Stimulated activated CD4-positive, alpha-beta T cell treated with anti-CD3 and anti-CD28 coated beads, TNF-alpha, amount 100 ng/mL, for 24 hours (primary cell): ENCODE measurements at regions not wholly inside any gene's neighbourhood (a gene's known extent, or its start where the extent isn't known, plus 50 kb on each side); places are given as distances from the start of the nearest gene placed in this dataset.
"Not testable (repeated sequence)": the region's sequence is repeated elsewhere in the genome, so short reads cannot be mapped to it uniquely, and the experiment has no call there.

Source experiments
- DNase-seq, 3 experiments: peaks; one replicate each; pipeline ENCODE4 v3.0.0-alpha.2; 2020; ENCODE audit warnings: low read depth in 3 of 3

GRCh38 chr6:115873901-115874300, 186.8 kb downstream of the FRK start:
- DNase-seq = no peak

DNA sequence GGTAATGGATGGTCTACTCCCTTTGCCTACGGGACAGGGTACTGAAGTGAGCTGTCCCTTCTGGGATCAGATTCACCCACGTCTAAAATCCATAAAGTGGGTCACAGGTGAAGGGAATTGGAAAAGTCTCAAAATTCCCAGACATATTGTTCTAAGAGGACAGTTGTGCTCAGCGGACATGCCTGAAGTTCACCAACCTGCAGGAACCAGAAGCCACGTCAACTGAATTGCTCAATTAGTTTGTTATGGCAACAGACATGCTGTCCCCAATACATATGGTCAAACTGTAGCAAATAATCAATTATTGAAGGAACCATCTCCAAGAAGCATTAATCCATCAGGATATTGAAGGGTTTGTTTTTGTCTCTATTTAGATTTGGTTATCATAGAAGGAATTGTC, 190.2 kb downstream of the FRK start:
- no peak for DNase-seq

GRCh38 chr6:115865914-115866313, 194.8 kb downstream of the FRK start:
- DNase-seq = no peak

GRCh38 chr6:115863211-115863610, 197.5 kb downstream of the FRK start:
- no peak for DNase-seq

- DNase-seq = not testable (repeated sequence)
Measured at GRCh38 chr6:115861658-115862057, 199.0 kb downstream of the FRK start.

GRCh38 chr6:115859577-115859976, 201.1 kb downstream of the FRK start:
- DNase-seq = not testable (repeated sequence)

DNA sequence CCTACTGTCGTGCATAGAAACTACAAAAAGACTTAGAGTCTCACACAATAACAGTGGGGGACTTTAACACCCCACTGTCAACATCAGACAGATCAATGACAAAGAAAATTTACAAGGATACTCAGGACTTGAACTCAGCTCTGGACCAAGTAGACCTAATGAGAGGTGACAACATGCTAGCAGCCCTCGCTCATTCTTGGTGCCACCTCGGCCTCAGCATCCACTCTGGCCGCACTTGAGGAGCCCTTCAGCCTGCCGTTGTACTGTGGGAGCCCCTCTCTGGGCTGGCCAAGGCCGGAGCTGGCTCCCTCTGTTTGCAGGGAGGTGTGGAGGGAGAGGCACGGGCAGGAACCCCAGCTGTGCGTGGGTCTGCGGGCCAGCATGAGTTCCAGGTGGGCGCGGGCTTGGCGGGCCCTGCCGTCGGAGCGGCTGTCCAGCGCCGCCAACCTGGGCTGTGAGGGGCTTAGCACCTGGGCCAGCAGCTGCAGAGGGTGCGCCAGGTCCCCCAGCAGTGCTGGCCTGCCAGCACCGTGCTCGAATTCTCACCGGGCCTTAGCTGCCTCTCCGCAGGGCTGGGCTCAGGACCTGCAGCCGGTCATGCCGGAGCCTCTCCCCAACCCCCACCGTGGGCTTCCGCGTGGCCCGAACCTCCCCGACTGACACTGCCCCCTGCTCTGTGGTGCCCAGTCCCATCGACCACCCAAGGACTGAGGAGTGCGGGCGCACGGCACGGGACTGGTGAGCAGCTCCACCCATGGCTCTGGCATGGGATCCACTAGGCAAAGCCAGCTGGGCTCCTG, 205.6 kb downstream of the FRK start:
- no peak for DNase-seq

DNA sequence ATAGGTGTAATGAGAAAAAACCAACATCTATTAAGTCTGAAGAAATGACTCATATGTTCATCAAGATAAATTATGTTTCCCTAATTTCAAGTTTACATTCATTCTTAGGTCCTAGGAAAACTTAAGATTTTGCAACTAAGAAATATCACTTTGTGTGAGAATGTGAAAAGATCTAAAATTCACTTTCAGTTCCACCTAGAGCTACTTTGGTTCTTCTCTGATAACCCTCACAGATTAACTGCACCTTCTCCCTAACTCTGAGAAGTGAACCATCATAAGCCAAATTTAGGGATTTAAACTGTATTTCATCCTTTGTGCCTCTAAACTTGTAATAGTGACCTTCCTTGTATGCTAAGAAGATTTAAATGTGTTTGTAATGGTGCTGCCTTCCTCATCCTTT, 213.0 kb downstream of the FRK start:
- no peak for DNase-seq

- no peak for DNase-seq
Measured at GRCh38 chr6:115843945-115844344, 216.7 kb downstream of the FRK start.

GRCh38 chr6:115842338-115842737, 218.4 kb downstream of the FRK start:
- DNase-seq = no peak

GRCh38 chr6:115839583-115840181, 221.0 kb downstream of the FRK start:
- no peak for DNase-seq

DNA sequence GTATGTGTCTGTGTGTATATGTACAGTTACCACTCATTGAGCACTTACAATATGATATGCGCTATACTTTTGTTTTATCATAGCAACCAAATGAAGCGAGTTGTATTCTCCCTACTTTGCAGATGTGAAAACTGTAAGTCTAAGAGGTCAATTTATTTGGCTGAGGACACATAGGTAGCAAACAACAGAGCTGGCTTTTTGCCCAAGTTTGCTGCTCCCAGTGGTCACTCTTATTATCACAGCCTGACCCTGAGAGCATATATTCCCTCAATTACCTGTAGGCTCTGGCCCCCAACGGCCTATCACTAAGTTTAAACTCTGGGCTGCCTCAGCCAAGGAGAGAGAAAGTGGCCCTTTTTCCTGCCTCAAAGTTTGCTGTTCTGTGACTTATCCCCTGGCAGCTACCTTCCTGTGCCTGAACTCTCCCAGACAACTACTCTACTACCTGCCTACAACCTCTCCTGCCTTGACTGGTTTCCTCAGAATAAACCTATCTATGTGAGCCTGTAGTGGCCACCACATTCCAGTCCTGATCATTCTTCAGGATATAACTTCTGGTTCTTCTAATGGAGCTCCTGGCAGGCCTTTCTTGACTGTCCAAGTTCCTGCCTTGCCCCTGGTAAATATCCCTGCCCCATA, 221.8 kb downstream of the FRK start:
- no peak for DNase-seq

DNA sequence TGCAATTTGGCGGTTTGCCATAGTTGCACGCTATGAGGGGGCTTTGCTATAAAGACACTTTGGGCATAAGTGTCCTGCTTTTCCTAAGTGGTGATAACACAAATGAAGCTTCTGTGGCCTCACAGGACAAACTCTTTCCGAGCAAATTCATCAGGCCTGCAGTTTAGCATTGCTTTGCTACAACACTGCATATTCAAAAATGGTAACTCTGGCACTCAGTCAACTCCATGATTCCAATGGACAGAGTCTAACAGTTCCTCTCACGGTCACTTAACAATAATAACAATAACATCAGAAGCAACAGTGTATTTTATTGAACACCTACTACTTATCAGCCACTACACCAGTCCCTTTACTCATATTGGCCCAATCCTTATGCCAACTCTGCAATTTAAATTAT, 222.5 kb downstream of the FRK start:
- no peak for DNase-seq

GRCh38 chr6:115836374-115836773, 224.3 kb downstream of the FRK start:
- DNase-seq = not testable (repeated sequence)

DNA sequence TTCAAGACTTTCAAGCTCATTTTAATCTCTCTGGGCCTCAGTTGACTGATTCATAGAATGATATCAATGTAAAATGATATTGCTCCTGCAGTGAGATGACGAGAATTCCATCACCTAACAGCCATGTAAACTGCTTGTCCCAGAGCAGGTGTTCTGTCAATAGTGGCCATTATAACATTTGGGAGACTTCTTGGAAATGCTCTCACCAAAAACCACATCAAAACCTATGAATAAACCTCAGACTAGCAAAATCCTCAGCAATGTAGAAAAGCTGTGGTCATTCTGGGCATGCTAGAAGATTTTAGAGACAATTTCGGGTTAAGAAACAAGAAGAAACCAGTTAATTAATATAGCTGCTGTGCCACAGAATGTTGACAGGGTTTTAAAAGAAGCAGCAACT, 225.4 kb downstream of the FRK start:
- DNase-seq = no peak

DNA sequence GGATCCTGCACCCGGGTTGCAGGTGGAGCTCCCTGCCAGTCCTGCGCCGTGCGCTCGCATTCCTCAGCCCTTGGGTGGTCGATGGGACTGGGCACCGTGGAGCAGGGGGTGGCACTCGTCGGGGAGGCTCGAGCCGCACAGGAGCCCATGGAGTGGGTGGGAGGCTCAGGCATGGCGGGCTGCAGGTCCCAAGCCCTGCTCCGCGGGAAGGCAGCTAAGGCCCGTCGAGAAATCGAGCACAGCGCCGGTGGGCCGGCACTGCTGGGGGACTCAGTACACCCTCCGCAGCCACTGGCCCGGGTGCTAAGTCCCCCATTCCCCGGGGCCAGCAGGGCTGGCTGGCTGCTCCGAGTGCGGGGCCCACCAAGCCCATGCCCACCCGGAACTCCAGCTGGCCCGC, 226.1 kb downstream of the FRK start:
- DNase-seq = not testable (repeated sequence)

DNA sequence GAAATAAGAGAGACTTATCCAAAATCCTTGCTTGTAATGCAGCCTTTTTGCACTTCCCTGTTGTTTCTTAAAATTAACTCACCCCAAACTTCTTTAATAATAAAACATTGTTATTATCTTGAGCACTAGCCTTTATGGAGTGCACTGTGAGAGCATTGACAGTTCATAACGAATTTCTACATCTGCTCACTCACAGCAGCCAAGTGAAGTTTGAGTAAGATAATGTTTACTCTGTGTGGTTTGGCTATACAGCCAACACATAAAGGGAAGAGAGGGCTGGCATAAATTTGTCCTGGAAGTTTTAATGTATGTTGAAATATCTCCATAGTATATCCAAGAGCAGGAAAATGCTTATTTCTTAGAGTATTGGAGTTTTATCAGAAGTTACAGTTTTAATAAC, 227.9 kb downstream of the FRK start:
- no peak for DNase-seq

- DNase-seq = no peak
Measured at GRCh38 chr6:115832186-115832585, 228.5 kb downstream of the FRK start.

- DNase-seq = no peak
Measured at GRCh38 chr6:115830895-115831294, 229.8 kb downstream of the FRK start.

DNA sequence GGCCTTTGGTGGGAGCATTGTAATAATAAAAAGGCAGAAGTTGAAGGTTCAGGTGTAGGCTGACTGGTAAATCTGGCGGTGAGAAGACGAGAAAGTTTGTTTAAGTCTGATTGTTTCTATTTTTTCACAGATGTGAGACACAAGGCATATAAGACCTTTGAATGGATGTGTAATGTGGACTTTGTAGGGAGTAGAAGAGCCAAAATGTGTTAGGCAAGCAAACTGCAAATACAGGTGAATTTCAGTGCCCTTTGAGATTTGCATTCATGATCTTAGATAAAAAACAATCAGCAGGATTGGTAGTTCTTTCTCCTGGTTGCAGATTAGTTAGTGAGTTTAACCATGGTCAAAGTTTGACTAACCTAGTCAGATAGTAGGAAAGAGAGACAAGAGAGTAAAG, 238.9 kb downstream of the FRK start:
- DNase-seq = no peak

GRCh38 chr6:115819506-115819905, 241.2 kb downstream of the FRK start:
- DNase-seq = no peak

DNA sequence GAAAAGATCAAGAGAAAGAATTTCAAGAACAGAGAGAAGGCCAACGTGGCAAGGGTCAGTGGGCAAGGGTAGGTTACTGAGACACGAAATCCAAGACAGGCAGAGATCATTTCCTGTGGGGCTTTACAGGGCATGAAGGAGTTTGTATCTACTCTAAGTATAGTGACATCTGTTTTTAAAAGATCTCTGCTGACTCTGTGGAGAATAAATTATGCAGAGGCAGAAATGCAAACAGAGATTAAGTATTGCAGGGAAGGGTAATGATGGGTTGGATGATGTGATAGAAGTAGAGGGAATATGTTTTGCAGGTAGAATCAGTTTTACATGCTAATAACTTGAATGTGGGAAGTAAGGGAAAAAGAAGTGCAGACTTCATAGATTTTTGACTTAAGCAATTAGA, 243.5 kb downstream of the FRK start:
- DNase-seq = no peak

- DNase-seq = no peak
Measured at GRCh38 chr6:115814907-115815306, 245.8 kb downstream of the FRK start.
